ENCODE measurements at regions not wholly inside any gene's neighbourhood (a gene's known extent, or its start where the extent isn't known, plus 50 kb on each side); places are given as distances from the start of the nearest gene placed in this dataset.

DNA sequence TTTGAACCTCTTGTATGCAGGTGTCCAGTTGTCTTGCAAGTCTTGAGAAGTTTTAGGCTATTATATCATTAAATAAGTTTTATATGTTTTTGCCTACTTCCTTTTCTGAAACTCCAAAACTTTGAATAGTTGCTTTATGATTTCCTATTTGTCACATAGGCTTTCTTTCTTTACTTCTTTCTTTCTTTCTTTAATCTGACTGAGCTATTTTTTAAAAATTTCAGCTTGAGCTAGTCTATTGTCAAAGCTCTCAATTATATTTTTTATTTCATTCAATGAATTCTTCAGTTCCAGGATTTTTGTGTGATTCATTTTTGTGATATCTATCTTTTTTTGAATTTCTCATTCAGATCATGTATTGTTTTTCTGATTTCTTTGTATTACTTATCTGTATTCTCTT is 102.1 kb upstream of the TMEM178A start:
- H3K4me3 ChIP-seq (ENCODE audit: low read depth in 1 of 2, low read length in 2 of 2), result no peak overlapping the region
- no peak overlapping the region for H3K27ac ChIP-seq (ENCODE audit: low read depth, low read length)
- no peak overlapping the region for H3K9ac ChIP-seq (ENCODE audit: low read length)
- no peaks in the 10 kb centered on the region for H3K9me3 ChIP-seq (ENCODE audit: low read length)
- no peaks in the 10 kb centered on the region for H3K36me3 ChIP-seq (ENCODE audit: insufficient read depth, low read length)
- no peaks in the 10 kb centered on the region for H3K27me3 ChIP-seq (ENCODE audit: control insufficient read depth in 1 of 2, insufficient read depth in 2 of 2, low read length in 2 of 2)
- H3K4me1 ChIP-seq (ENCODE audit: insufficient read depth, low read length), result peaks cover 6% of the 10 kb centered on the region

- Histone ChIP-seq H3K4me3 (ENCODE audit: low read depth in 1 of 2, low read length in 2 of 2) (no peak overlapping the region), H3K4me1 (ENCODE audit: insufficient read depth, low read length) (peaks cover 16% of the 10 kb centered on the region), H3K36me3 (ENCODE audit: insufficient read depth, low read length) (no peaks in the 10 kb centered on the region), H3K27me3 (ENCODE audit: control insufficient read depth in 1 of 2, insufficient read depth in 2 of 2, low read length in 2 of 2) (no peaks in the 10 kb centered on the region), H3K27ac (ENCODE audit: low read depth, low read length) (peak overlapping the region; percentile 21), H3K9ac (ENCODE audit: low read length) (no peak overlapping the region), H3K9me3 (ENCODE audit: low read length) (no peaks in the 10 kb centered on the region)
These were observed 98.2 kb upstream of the TMEM178A start for GRCh38 chr2:39567507-39567906.

GRCh38 chr2:39568116-39568515 is 97.6 kb upstream of the TMEM178A start:
- no peak overlapping the region for H3K27ac ChIP-seq (ENCODE audit: low read depth, low read length)
- no peaks in the 10 kb centered on the region for H3K36me3 ChIP-seq (ENCODE audit: insufficient read depth, low read length)
- no peak overlapping the region for H3K4me3 ChIP-seq (ENCODE audit: low read depth in 1 of 2, low read length in 2 of 2)
- peaks cover 16% of the 10 kb centered on the region for H3K4me1 ChIP-seq (ENCODE audit: insufficient read depth, low read length)
- no peaks in the 10 kb centered on the region for H3K27me3 ChIP-seq (ENCODE audit: control insufficient read depth in 1 of 2, insufficient read depth in 2 of 2, low read length in 2 of 2)
- H3K9ac ChIP-seq (ENCODE audit: low read length), result no peak overlapping the region
- no peaks in the 10 kb centered on the region for H3K9me3 ChIP-seq (ENCODE audit: low read length)

DNA sequence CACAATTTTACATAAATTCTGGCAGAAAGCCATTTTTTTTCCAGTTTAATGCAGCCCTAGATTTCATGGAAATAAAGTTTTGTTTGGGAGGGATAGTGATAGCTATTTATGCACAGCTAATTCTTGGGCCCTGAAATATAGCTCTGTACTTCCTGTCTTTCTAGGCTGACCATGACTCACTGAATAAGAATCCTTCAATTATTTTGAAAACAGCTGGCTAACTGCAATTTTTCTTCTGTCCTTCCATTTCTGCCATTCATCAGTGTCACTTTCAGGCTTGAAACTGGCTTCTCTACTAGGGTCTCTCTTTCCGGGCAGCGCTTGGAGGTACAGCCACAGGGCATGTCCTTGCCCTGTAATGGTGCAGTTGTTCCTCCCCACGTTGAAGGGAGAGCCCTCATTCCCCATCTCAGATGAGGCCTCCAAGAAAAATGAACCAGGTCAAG is 97.1 kb upstream of the TMEM178A start:
- no peaks in the 10 kb centered on the region for H3K36me3 ChIP-seq (ENCODE audit: insufficient read depth, low read length)
- H3K27ac ChIP-seq (ENCODE audit: low read depth, low read length), result no peak overlapping the region
- H3K27me3 ChIP-seq (ENCODE audit: control insufficient read depth in 1 of 2, insufficient read depth in 2 of 2, low read length in 2 of 2), result no peaks in the 10 kb centered on the region
- no peak overlapping the region for H3K9ac ChIP-seq (ENCODE audit: low read length)
- peaks cover 16% of the 10 kb centered on the region for H3K4me1 ChIP-seq (ENCODE audit: insufficient read depth, low read length)
- no peaks in the 10 kb centered on the region for H3K9me3 ChIP-seq (ENCODE audit: low read length)
- H3K4me3 ChIP-seq (ENCODE audit: low read depth in 1 of 2, low read length in 2 of 2), result no peak overlapping the region

- no peak overlapping the region for H3K9ac ChIP-seq (ENCODE audit: low read length)
These were observed 95.6 kb upstream of the TMEM178A start for GRCh38 chr2:39570130-39570555.

DNA sequence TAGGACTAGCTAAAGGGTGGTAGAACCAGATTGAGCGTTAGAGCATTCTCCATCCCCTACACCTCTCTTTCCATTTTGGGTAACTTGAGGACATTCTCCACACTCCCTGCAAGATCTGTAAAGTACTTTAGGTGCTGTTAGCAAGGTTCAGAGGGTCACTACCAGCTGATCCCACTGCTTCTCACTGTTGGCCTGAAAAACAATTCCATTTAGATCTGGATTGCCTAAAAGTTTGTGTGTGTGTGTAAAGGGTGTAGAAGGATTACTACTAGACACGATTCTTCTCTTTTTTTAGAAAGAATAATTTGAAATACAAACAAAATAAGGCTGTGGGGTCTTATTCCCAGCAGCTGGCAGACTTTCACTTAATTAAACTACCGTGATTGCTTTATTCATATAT is 95.1 kb upstream of the TMEM178A start:
- H3K4me3 ChIP-seq (ENCODE audit: low read depth in 1 of 2, low read length in 2 of 2), result no peak overlapping the region
- H3K27ac ChIP-seq (ENCODE audit: low read depth, low read length), result no peak overlapping the region
- no peak overlapping the region for H3K9ac ChIP-seq (ENCODE audit: low read length)
- peaks cover 16% of the 10 kb centered on the region for H3K4me1 ChIP-seq (ENCODE audit: insufficient read depth, low read length)
- H3K36me3 ChIP-seq (ENCODE audit: insufficient read depth, low read length), result no peaks in the 10 kb centered on the region
- no peaks in the 10 kb centered on the region for H3K9me3 ChIP-seq (ENCODE audit: low read length)
- H3K27me3 ChIP-seq (ENCODE audit: control insufficient read depth in 1 of 2, insufficient read depth in 2 of 2, low read length in 2 of 2), result no peaks in the 10 kb centered on the region

More at GRCh38 chr2:39570130-39570555, 95.6 kb upstream of the TMEM178A start:
- peaks cover 16% of the 10 kb centered on the region for H3K4me1 ChIP-seq (ENCODE audit: insufficient read depth, low read length)
- no peak overlapping the region for H3K4me3 ChIP-seq (ENCODE audit: low read depth in 1 of 2, low read length in 2 of 2)
- H3K36me3 ChIP-seq (ENCODE audit: insufficient read depth, low read length), result no peaks in the 10 kb centered on the region
- H3K9me3 ChIP-seq (ENCODE audit: low read length), result no peaks in the 10 kb centered on the region
- H3K27ac ChIP-seq (ENCODE audit: low read depth, low read length), result no peak overlapping the region
- H3K27me3 ChIP-seq (ENCODE audit: control insufficient read depth in 1 of 2, insufficient read depth in 2 of 2, low read length in 2 of 2), result no peaks in the 10 kb centered on the region

- H3K9ac ChIP-seq (ENCODE audit: low read length), result no peak overlapping the region
- no peaks in the 10 kb centered on the region for H3K9me3 ChIP-seq (ENCODE audit: low read length)
- H3K36me3 ChIP-seq (ENCODE audit: insufficient read depth, low read length), result no peaks in the 10 kb centered on the region
- no peaks in the 10 kb centered on the region for H3K27me3 ChIP-seq (ENCODE audit: control insufficient read depth in 1 of 2, insufficient read depth in 2 of 2, low read length in 2 of 2)
- no peak overlapping the region for H3K27ac ChIP-seq (ENCODE audit: low read depth, low read length)
- peaks cover 16% of the 10 kb centered on the region for H3K4me1 ChIP-seq (ENCODE audit: insufficient read depth, low read length)
- H3K4me3 ChIP-seq (ENCODE audit: low read depth in 1 of 2, low read length in 2 of 2), result no peak overlapping the region
These were observed 94.5 kb upstream of the TMEM178A start for GRCh38 chr2:39571111-39571731.

DNA sequence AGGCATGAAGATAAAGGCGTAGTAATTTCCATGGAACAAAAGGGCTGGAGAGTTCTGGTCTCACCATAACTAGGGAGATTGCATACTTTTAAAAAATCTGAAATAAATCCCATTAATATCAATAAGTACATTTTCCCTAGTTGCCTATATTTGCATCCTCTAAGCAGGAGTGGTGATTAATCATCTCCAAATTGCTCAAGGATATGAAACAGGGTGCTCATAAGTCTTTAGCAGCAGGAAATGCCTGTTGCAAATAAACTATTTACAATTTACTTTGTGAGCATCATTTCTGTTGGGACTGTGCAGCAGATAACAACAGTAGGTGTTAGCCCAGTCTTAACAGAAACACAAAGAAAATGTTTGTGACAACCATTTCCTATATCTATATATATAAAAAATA is 92.4 kb upstream of the TMEM178A start:
- H3K4me1 ChIP-seq (ENCODE audit: insufficient read depth, low read length), result peaks cover 12% of the 10 kb centered on the region
- H3K36me3 ChIP-seq (ENCODE audit: insufficient read depth, low read length), result no peaks in the 10 kb centered on the region
- no peaks in the 10 kb centered on the region for H3K9me3 ChIP-seq (ENCODE audit: low read length)
- H3K27ac ChIP-seq (ENCODE audit: low read depth, low read length), result no peak overlapping the region
- H3K4me3 ChIP-seq (ENCODE audit: low read depth in 1 of 2, low read length in 2 of 2), result no peak overlapping the region
- no peak overlapping the region for H3K9ac ChIP-seq (ENCODE audit: low read length)
- no peaks in the 10 kb centered on the region for H3K27me3 ChIP-seq (ENCODE audit: control insufficient read depth in 1 of 2, insufficient read depth in 2 of 2, low read length in 2 of 2)

DNA sequence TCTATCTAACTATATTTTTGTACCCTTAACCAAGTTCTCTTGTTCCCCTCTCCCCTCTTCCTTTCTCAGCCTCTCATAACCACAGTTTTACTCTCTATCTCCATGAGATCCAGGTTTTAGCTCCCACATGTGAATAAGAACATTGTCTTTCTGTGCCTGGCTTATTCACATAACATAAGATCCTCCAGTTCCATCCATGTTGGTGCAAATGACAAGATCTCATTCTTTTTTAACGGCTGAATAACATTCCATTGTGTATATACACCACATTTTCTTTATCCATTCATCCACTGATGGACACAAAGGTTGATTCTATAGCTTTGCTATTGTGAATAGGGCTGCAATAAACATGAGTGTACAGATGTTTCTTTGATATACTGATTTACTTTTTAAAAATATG is 83.9 kb upstream of the TMEM178A start:
- no peaks in the 10 kb centered on the region for H3K27me3 ChIP-seq (ENCODE audit: control insufficient read depth in 1 of 2, insufficient read depth in 2 of 2, low read length in 2 of 2)
- no peak overlapping the region for H3K27ac ChIP-seq (ENCODE audit: low read depth, low read length)
- H3K9ac ChIP-seq (ENCODE audit: low read length), result no peak overlapping the region
- no peaks in the 10 kb centered on the region for H3K36me3 ChIP-seq (ENCODE audit: insufficient read depth, low read length)
- no peak overlapping the region for H3K4me3 ChIP-seq (ENCODE audit: low read depth in 1 of 2, low read length in 2 of 2)
- H3K9me3 ChIP-seq (ENCODE audit: low read length), result no peaks in the 10 kb centered on the region
- H3K4me1 ChIP-seq (ENCODE audit: insufficient read depth, low read length), result no peaks in the 10 kb centered on the region

DNA sequence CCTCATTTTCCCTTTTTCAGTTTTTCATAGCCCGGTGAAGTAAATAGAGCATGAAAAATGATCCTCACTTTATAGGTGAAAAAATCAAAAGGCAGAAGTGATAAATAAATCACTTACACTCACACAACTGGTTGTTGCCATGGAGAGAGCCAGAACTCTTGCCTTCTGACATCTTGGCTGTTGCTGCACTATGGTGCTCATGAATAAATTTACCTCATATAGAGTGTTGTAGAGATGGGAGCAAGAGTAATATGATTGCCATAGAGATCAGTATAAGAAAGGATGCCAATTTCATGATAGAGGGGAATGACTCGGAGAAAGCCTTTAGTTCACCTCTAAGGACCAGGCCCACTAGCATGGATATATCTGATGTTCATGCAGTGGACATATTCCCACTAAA is 82.5 kb upstream of the TMEM178A start:
- Histone ChIP-seq H3K9me3 (ENCODE audit: low read length) (no peaks in the 10 kb centered on the region), H3K36me3 (ENCODE audit: insufficient read depth, low read length) (no peaks in the 10 kb centered on the region), H3K4me3 (ENCODE audit: low read depth in 1 of 2, low read length in 2 of 2) (no peak overlapping the region), H3K4me1 (ENCODE audit: insufficient read depth, low read length) (no peaks in the 10 kb centered on the region), H3K27ac (ENCODE audit: low read depth, low read length) (no peak overlapping the region), H3K27me3 (ENCODE audit: control insufficient read depth in 1 of 2, insufficient read depth in 2 of 2, low read length in 2 of 2) (no peaks in the 10 kb centered on the region), H3K9ac (ENCODE audit: low read length) (no peak overlapping the region)

DNA sequence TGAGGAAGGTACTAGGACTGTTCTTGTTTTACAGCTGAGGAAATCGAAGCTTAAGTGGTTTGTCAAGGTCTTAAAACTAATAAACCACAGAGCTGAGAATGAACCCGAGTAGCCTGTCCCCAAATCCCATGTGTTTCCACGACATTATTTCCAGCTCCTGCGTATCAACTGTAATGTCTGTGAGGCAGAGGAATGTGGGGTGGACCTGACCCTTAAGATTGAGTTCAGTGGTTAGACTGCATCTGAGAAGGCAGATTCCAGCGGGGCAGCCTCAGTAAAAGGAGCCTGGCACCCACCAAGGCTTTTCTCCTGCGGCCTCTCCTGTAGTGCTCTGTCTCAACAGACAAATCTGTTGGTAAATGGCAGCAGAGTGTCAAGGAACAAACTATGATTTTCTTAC is 81.9 kb upstream of the TMEM178A start:
- Histone ChIP-seq H3K9me3 (ENCODE audit: low read length) (no peaks in the 10 kb centered on the region), H3K9ac (ENCODE audit: low read length) (no peak overlapping the region), H3K4me1 (ENCODE audit: insufficient read depth, low read length) (no peaks in the 10 kb centered on the region), H3K27ac (ENCODE audit: low read depth, low read length) (no peak overlapping the region), H3K27me3 (ENCODE audit: control insufficient read depth in 1 of 2, insufficient read depth in 2 of 2, low read length in 2 of 2) (no peaks in the 10 kb centered on the region), H3K4me3 (ENCODE audit: low read depth in 1 of 2, low read length in 2 of 2) (no peak overlapping the region), H3K36me3 (ENCODE audit: insufficient read depth, low read length) (no peaks in the 10 kb centered on the region)

DNA sequence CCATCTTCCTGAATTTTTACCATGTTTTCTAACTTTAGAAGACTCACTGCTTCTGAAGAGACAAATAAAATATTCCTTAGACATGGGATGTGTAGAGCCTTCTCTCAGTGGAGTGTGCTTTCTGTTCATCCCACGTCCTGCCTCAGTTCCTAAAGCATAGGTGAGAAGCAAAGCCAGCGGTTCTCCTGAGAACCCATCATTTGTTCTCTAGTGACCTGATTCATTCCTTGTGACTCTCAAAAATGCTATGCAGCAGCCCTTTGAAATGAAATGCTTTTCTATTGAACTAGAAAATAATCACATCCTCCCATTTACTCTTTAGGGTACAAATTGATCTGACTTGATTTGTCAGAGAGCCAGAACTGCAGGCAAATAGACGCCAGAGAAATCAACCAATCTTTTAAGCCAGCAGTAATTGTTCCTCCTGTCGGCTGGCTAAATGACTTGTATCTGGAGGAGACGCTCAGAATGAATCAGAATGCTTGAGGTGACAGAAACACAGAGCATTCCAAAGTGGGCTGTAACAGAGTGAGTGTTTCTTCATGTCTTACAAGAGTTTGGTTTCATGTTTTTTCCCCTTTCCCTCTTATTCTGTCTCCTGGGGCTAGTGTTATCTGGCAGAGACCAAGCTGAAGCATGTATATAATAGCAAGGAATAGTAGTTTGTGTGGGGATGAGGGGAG is 81.3 kb upstream of the TMEM178A start:
- no peaks in the 10 kb centered on the region for H3K9me3 ChIP-seq (ENCODE audit: low read length)
- H3K36me3 ChIP-seq (ENCODE audit: insufficient read depth, low read length), result no peaks in the 10 kb centered on the region
- no peak overlapping the region for H3K4me3 ChIP-seq (ENCODE audit: low read depth in 1 of 2, low read length in 2 of 2)
- no peaks in the 10 kb centered on the region for H3K27me3 ChIP-seq (ENCODE audit: control insufficient read depth in 1 of 2, insufficient read depth in 2 of 2, low read length in 2 of 2)
- no peaks in the 10 kb centered on the region for H3K4me1 ChIP-seq (ENCODE audit: insufficient read depth, low read length)
- H3K9ac ChIP-seq (ENCODE audit: low read length), result no peak overlapping the region
- no peak overlapping the region for H3K27ac ChIP-seq (ENCODE audit: low read depth, low read length)

All from muscle layer of colon (tissue), 2 donors.